ENCODE measurements at regions not wholly inside any gene's neighbourhood (a gene's known extent, or its start where the extent isn't known, plus 50 kb on each side); places are given as distances from the start of the nearest gene placed in this dataset.
"Not testable (repeated sequence)": the region's sequence is repeated elsewhere in the genome, so short reads cannot be mapped to it uniquely, and the experiment has no call there.

- H4K20me1 ChIP-seq (ENCODE audit: control insufficient read depth, insufficient read depth, low read depth, low read length): no peaks in the 10 kb centered on the region
- no peak overlapping the region for H3K4me3 ChIP-seq (ENCODE audit: low read length)
- no peaks in the 10 kb centered on the region for H3K36me3 ChIP-seq (ENCODE audit: control insufficient read depth, low read length)
- no peaks in the 10 kb centered on the region for H3K79me2 ChIP-seq (ENCODE audit: control insufficient read depth, low read length)
- no peaks in the 10 kb centered on the region for H3K4me1 ChIP-seq (ENCODE audit: control insufficient read depth, low read length)
- H3K27ac ChIP-seq (ENCODE audit: low read depth, low read length): no peak overlapping the region
- H3K9me2 ChIP-seq (replicated peaks; ENCODE audit: control insufficient read depth, low read length): no peaks in the 10 kb centered on the region
- H3K9me3 ChIP-seq (ENCODE audit: control insufficient read depth, insufficient read depth, low read length): no peaks in the 10 kb centered on the region
- no peaks in the 10 kb centered on the region for H3F3A ChIP-seq (ENCODE audit: control insufficient read depth, insufficient read depth)
- TF ChIP-seq EZH2phosphoT487 (IDR thresholded peaks at IDR 0.05; ENCODE audit: borderline replicate concordance, low read length): no peak
- no peak for TF ChIP-seq CTCF (IDR thresholded peaks at IDR 0.05; ENCODE audit: low read depth, low read length, poor library complexity, severe bottlenecking)
- H3K4me2 ChIP-seq (ENCODE audit: low read length): no peak overlapping the region
- no peaks in the 10 kb centered on the region for H3K27me3 ChIP-seq (ENCODE audit: control insufficient read depth, low read length)
These were observed 242.4 kb upstream of the GALNT5 start for GRCh38 chr2:157015015-157015575.

GRCh38 chr2:157023264-157023663, 234.2 kb upstream of the GALNT5 start:
- H3K27me3 ChIP-seq (ENCODE audit: control insufficient read depth, low read length); H3K4me1 ChIP-seq (ENCODE audit: control insufficient read depth, low read length); H3K4me3 ChIP-seq (ENCODE audit: low read length); H3K27ac ChIP-seq (ENCODE audit: low read depth, low read length); H3K79me2 ChIP-seq (ENCODE audit: control insufficient read depth, low read length); H3K36me3 ChIP-seq (ENCODE audit: control insufficient read depth, low read length); H3K9me3 ChIP-seq (ENCODE audit: control insufficient read depth, insufficient read depth, low read length); H3K4me2 ChIP-seq (ENCODE audit: low read length); H3F3A ChIP-seq (ENCODE audit: control insufficient read depth, insufficient read depth); H3K9me2 ChIP-seq (replicated peaks; ENCODE audit: control insufficient read depth, low read length); H4K20me1 ChIP-seq (ENCODE audit: control insufficient read depth, insufficient read depth, low read depth, low read length): not testable (repeated sequence)

GRCh38 chr2:157024129-157024528, 233.4 kb upstream of the GALNT5 start:
- H3K9me2 ChIP-seq (replicated peaks; ENCODE audit: control insufficient read depth, low read length): no peaks in the 10 kb centered on the region
- no peaks in the 10 kb centered on the region for H3K36me3 ChIP-seq (ENCODE audit: control insufficient read depth, low read length)
- H3K79me2 ChIP-seq (ENCODE audit: control insufficient read depth, low read length): no peaks in the 10 kb centered on the region
- no peaks in the 10 kb centered on the region for H3K27me3 ChIP-seq (ENCODE audit: control insufficient read depth, low read length)
- H3K4me1 ChIP-seq (ENCODE audit: control insufficient read depth, low read length): no peaks in the 10 kb centered on the region
- H3F3A ChIP-seq (ENCODE audit: control insufficient read depth, insufficient read depth): no peaks in the 10 kb centered on the region
- no peak overlapping the region for H3K4me3 ChIP-seq (ENCODE audit: low read length)
- H3K27ac ChIP-seq (ENCODE audit: low read depth, low read length): no peak overlapping the region
- H3K4me2 ChIP-seq (ENCODE audit: low read length): no peak overlapping the region
- TF ChIP-seq CTCF (IDR thresholded peaks at IDR 0.05; ENCODE audit: low read depth, low read length, poor library complexity, severe bottlenecking): no peak
- TF ChIP-seq EZH2phosphoT487 (IDR thresholded peaks at IDR 0.05; ENCODE audit: borderline replicate concordance, low read length): no peak
- H3K9me3 ChIP-seq (ENCODE audit: control insufficient read depth, insufficient read depth, low read length): no peaks in the 10 kb centered on the region
- H4K20me1 ChIP-seq (ENCODE audit: control insufficient read depth, insufficient read depth, low read depth, low read length): no peaks in the 10 kb centered on the region

- Histone ChIP-seq H3K36me3 (ENCODE audit: control insufficient read depth, low read length) (no peaks in the 10 kb centered on the region), H3K4me2 (ENCODE audit: low read length) (no peak overlapping the region), H3K79me2 (ENCODE audit: control insufficient read depth, low read length) (no peaks in the 10 kb centered on the region), H3K9me3 (ENCODE audit: control insufficient read depth, insufficient read depth, low read length) (no peaks in the 10 kb centered on the region), H4K20me1 (ENCODE audit: control insufficient read depth, insufficient read depth, low read depth, low read length) (no peaks in the 10 kb centered on the region), H3K27ac (ENCODE audit: low read depth, low read length) (no peak overlapping the region), H3K27me3 (ENCODE audit: control insufficient read depth, low read length) (no peaks in the 10 kb centered on the region), H3K9me2 (replicated peaks; ENCODE audit: control insufficient read depth, low read length) (no peaks in the 10 kb centered on the region), H3K4me1 (ENCODE audit: control insufficient read depth, low read length) (no peaks in the 10 kb centered on the region), H3F3A (ENCODE audit: control insufficient read depth, insufficient read depth) (no peaks in the 10 kb centered on the region), H3K4me3 (ENCODE audit: low read length) (no peak overlapping the region)
- no peak for TF ChIP-seq EZH2phosphoT487 (IDR thresholded peaks at IDR 0.05; ENCODE audit: borderline replicate concordance, low read length)
These were observed 225.5 kb upstream of the GALNT5 start for GRCh38 chr2:157032017-157032416.

Measured in DOHH2 (cell line).